ENCODE measurements at regions not wholly inside any gene's neighbourhood (a gene's known extent, or its start where the extent isn't known, plus 50 kb on each side); places are given as distances from the start of the nearest gene placed in this dataset.

- TF ChIP-seq, protein P1, sequence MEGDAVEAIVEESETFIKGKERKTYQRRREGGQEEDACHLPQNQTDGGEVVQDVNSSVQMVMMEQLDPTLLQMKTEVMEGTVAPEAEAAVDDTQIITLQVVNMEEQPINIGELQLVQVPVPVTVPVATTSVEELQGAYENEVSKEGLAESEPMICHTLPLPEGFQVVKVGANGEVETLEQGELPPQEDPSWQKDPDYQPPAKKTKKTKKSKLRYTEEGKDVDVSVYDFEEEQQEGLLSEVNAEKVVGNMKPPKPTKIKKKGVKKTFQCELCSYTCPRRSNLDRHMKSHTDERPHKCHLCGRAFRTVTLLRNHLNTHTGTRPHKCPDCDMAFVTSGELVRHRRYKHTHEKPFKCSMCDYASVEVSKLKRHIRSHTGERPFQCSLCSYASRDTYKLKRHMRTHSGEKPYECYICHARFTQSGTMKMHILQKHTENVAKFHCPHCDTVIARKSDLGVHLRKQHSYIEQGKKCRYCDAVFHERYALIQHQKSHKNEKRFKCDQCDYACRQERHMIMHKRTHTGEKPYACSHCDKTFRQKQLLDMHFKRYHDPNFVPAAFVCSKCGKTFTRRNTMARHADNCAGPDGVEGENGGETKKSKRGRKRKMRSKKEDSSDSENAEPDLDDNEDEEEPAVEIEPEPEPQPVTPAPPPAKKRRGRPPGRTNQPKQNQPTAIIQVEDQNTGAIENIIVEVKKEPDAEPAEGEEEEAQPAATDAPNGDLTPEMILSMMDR (IDR thresholded peaks at IDR 0.05), result no peak
- no peak for TF ChIP-seq POLR2A (IDR thresholded peaks at IDR 0.05)
These were observed 293.6 kb downstream of the SOX11 start for GRCh38 chr2:5985536-5986385.

Data from esophagus squamous epithelium (tissue), 4 donors.